ENCODE measurements at regions not wholly inside any gene's neighbourhood (a gene's known extent, or its start where the extent isn't known, plus 50 kb on each side); places are given as distances from the start of the nearest gene placed in this dataset.
A peak's percentile ranks its signal among the peaks of the same experiment; 100 is the strongest.

DNA sequence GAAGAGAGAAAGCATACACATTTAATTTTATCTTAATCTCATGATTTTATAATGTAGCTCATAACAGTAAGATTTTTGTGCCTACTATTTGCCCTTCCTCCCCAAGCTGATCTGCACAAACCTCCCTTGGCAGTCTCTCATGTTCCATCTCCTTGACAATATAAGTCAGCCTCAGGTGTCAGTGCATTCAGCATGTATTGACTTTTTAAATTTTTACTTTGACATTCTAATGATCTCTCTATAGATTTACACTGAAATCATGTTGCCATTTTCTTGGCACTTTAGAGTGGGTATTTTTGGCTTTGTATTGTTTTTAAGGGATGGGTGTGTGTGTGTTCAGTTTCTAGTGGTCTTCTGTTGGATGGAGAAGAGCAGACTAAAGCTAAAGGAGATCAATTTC lies 505.3 kb upstream of the CPEB2 start:
- no peak for DNase-seq

DNA sequence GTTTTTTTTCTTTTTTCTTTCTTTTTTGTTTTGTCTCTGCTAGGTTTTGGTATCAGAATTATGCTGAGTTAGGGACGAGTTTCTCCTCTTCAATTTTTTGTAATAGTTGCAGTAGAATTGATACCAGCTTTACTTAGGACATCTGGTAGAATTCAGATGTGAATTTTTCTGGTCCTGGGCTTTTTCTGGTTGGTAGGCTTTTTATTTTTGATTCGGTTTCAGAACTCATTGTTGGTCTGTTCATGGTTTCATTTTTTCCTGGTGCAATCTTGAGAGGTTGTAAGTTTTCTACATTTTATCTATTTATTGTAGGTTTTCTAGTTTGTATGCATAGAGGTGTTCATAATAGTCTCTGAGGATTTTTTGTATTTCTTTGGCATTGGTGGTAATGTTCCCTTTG lies 498.1 kb upstream of the CPEB2 start:
- DNase-seq: no peak

DNA sequence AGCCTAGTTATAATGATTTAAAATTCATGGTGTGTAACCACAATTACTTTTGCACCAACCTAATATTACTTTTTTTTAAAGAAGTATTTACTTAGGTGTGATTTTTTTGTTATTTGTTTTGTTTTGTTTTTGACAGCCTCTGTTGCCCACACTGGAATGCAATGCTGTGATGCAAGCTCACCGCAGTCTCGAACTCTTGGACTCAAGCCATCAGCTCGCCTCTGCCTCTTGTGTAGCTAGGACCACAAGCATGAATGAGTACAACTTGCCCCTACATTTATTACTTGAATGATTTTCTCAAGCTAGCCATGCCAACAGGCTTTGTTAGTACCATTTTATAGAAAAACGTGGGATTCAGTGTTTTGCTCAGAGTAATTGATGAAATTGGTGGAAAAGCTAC lies 488.8 kb upstream of the CPEB2 start:
- DNase-seq: no peak

DNA sequence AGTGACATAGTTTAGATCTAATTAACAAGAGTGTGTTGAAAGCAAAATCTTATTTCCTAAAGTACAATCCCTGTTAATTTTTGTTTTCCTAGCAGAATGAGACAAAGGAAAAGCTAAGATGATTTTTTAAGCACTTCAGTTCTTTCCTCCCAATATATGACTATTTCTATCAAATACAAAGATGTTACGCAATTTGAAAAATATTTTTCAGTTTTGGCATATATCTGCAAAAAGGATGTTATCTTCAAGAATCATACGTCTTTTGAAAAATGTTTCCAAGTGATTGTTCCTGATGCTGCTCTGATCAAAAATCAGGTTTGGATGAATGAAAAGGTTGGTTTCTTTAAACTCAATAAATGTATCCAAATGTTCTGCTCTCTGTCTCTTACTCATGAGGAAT lies 486.7 kb upstream of the CPEB2 start:
- DNase-seq: no peak

DNA sequence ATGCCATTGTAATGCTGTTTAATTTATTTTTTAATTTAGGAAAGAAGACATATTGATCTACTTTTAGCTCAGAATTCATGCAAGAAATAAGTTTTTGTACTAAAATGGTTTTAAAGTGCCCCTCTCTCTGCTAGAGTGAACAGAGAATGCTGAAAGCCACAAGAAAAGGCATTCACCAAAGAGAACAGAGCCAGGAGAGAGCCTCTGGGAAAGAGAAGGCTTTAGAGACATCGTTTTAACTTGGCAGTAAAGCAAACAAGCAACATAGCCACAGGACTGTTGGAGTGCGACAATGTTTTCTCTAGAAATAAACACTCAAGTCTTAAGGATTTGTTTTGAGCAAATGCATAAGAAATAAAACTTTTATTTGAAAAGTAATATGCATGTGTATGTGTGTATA lies 484.1 kb upstream of the CPEB2 start:
- DNase-seq: peak in 1 of 3 experiments; percentile 4

DNA sequence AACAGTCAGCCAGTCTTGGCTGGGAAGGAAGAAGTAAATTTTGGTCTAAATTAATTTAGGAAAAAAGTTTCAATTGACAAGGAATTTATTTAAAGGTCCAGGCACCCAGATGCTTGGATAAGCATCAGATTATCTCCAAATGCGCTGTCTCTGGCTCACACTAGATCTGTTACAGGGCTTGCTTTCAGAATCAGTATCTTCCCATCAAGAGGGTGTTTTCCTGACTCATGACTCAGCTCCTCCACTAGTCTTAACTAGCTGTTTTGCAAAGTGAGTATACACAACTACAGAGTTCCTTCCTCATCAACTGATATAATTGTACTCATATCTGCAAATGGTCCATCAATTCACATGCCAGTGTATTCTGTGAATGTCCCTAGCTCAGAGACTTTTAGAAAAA lies 482.1 kb upstream of the CPEB2 start:
- no peak for DNase-seq

DNA sequence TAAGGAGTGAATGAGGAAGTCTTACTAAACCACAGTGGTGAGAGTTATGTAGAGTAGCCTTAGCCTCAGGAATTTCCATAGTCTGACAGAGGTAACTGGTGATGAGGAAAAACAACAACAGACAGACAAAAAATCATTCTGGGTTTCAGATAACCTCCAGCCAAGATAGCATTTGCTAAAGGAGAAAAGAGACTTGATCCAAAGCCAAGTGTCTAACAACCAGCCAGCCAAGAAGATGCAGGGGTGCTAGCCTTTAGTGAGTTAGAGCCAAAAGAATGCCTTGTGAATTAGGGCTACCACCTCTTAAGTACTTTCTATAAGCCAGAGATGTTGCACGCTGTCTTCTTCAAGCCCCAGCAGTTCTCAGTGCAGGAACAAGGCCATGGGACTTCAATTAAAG lies 478.0 kb upstream of the CPEB2 start:
- DNase-seq: no peak

DNA sequence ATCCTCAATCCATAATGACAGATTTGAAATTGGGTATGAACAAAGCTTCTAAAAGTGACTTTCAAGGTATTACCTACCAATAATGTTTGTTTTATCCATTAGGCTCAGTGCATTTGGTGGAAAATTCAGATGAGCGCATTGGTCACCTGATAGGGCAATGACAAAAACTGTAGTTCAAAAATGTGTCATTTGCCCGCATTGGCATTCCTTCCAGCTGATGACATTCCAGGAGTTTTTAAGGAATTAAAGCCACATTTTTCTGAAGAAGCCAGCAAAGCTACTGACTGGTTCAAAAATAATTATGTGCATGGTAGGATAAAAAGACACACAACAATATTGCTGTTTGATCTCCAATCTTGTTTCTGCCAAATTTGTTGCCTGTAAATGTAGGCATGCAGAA lies 473.4 kb upstream of the CPEB2 start:
- no peak for DNase-seq

DNA sequence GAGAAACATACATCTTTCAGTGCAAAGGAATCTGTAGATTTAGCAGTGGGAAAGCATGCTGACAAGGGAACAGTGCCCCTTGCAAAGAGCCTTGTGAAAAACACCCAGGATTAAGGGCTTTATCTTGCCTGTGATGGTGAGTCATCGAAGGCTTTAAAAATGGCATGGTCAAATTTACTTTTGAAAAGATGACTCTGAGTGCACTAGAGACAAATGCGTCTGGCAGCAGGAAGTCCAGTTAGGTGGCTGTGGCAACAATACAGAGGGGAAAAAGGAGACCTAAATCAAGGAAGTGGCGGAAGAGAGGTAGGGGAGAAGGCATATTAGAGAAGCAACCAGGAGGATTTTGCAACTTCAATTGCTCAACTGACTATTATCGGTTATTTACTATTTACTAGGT lies 472.6 kb upstream of the CPEB2 start:
- DNase-seq: peak in 2 of 3 experiments; percentile 5 to 16

DNA sequence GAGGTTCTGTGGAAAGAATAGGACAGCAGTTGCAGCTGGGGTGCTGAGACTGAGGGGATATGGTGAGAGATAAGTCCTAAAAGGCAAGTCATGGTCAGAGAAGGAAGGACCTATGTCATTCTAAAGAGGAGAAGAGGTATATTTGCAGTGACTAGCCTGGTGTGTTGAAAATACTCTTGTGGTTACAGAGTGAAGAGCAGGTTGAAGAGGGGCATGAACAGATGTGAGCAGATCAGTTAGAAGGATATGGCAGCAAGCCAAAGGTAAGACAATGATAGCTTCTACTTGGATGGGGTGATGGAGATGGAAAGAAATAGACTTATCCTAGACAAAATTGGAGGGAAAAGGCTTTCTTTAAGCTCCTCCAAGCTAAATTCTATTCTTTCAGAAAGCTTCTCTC lies 469.8 kb upstream of the CPEB2 start:
- DNase-seq: peak; percentile 2 to 82 (median 29)

DNA sequence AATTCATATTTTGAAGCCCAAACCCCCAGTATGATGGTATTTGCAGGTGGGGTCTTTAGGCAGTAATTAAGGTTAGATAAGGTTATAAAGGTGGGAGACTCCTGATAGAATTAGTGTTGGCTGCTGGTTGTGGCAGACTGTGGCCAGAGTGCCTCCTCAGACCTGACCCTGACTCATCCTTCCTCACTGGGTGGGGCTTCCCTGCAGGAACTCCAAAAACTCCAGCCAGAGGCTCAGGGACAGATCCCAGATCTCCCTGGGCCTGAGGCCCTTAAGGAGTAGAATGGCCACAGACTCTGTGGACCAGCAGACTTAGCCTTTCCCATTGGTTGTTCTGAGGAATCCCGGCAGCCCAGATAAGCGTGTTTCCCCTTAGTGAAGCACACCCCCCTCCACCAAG lies 463.0 kb upstream of the CPEB2 start:
- DNase-seq: no peak

DNA sequence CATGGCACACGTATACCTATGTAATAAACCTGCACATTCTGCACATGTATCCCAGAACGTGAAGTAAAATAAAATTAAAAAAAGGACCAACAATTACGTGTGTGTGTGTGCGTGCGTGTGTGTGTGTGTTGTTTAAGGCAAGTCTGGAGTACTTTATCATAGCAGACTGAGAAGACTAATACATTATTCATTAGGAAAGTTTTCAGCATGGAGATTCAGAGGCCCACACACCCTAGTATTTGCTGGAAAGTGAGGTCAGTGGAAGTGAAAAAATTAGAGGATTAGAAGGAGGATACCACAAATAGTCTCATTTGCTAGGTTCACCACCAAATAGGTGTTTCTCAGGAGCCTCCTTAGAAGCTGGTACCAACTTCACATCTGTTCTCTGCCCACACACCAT lies 457.1 kb upstream of the CPEB2 start:
- no peak for DNase-seq

DNA sequence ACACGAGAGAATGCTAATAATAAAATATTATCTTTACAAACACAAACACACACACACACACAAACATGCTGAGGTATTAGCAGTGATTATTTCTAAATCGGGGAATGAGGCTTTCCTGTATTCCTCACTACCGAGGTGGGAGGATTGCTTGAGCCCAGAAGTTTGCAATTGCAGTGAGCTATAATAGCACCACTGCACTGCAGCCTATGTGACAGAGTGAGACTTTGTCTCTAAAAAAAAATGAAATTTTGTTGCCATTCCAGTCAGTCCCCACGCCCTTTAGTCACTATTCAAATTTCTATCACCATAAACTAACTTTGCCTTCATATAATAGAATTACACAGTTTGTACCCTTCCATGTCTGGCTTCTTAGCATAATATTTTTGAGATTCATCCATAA lies 456.5 kb upstream of the CPEB2 start:
- no peak for DNase-seq

DNA sequence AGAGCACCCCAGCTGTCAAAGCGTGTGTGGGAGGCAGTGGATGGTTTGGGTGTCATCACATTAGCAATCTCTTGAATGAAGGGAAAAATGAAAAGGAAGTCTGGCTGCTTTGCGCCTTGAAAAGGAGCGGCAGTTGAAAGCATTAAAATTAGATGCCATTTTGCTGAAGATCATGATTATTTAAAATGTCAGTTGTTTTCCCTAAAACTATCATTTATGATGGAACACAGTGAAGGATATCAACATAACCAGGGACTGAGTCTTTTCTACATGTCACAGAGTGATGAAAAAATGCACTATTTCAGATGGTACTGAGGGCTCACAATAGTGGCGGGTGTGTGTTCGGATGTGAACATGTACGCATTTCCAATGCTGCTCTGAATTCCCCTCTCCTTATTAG lies 450.2 kb upstream of the CPEB2 start:
- no peak for DNase-seq

DNA sequence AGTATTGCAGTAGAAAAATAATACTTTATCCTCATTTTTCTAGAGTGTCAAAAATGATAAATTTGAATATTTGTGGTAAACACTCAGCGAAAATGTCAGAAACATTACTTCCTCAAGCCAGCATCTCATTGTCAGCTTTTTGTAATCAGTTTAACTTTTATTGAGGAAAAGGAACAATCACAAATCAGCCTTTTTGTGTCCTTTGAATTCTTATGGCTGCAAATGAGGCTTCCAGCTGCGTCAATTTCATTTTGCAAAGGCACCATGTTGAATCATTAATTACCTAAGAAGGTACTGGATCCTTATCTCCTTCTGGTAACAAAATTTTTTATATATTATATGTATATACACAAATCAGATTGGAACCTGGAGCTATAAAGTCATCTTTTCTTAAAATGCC lies 442.6 kb upstream of the CPEB2 start:
- DNase-seq: no peak

DNA sequence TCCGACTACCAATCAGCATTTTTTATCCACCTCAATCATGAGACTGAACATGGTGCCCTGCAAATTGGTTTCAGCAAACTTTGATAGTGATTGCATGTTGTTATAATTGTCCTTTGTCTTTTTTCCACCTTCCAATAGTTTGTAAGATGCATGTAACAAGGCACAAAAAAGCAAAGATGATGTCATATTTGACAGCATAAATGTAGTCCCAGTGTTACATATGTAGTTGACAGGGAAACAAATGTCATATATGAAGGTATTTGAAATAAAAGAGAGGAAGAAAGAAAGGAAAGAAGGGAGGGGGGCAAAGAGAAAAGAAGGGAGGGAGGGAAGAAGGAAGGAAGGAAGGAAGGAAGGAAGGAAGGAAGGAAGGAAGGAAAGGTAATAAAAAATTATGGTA lies 441.7 kb upstream of the CPEB2 start:
- DNase-seq: no peak

DNA sequence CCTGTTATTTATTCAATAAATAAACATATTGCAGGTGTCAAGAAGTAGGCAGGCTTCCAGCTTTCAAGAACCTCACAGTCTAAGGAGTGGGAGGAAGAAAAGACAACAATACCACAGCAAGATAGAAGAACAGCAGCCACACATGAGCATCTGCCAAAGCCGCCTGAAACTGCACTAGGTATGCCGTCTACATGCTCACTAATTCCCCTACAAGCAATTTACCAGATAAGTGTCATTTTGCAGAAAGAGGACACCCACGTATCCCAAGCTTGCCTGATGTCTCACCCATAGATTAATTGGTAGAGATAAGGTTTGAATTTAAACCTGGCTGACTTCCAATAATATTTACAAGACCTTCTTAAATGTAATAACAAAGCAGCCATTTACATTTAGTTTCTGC lies 439.4 kb upstream of the CPEB2 start:
- no peak for DNase-seq

DNA sequence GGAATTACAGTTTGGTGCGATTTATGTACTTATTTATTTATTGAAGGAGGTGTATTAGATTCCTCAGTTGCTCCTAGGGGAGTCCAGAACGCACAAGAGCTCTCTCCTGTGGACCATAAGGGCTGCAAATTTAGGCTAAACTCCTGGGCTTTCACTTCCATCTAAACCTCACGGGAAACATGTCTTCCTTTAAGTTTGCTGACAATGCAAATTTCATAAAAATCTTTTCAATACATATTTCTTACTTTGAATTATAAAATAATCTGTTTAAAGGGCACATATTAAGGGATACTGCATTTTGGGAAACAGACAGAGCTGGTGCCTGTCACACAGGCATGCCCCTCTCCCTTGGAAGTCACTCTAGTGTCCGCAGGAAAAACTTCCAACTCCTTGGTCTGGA lies 438.0 kb upstream of the CPEB2 start:
- no peak for DNase-seq

DNA sequence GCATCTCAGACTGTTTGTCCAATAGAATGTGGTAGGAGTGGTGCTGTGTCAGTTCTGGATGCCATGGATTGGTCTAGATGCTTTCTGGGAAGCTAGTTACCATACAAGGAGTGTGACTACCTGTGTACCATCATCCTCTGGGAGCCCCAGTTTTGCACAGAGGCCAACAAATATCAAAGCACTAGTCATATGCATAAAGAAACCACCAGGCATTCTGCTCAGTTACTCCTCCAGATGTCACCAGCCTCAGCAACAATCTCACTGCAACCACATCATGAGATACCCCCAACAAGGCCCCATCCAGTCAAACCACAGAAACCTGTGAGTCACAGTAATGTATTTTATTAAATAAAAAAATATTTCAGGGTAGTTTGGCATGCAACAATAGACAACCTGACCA lies 435.8 kb upstream of the CPEB2 start:
- DNase-seq: no peak

DNA sequence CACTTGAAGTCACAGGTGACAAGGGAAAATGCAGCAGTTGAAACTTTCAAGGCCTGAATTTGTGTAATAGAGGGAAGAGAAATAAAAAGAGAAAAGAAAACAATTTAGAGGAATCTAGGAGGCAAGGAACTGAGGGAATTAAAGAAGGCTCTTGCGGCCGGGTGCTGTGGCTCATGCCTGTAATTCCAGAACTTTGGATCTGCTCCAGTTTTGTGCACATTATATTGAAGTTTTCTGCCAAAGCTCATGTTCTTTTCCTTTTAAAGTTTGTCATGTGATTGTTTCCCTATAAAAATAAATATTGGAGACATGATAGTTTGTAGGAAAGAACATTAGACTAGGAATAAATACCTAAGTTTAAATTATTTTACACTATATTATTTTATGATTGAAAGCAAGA lies 433.9 kb upstream of the CPEB2 start:
- no peak for DNase-seq

DNA sequence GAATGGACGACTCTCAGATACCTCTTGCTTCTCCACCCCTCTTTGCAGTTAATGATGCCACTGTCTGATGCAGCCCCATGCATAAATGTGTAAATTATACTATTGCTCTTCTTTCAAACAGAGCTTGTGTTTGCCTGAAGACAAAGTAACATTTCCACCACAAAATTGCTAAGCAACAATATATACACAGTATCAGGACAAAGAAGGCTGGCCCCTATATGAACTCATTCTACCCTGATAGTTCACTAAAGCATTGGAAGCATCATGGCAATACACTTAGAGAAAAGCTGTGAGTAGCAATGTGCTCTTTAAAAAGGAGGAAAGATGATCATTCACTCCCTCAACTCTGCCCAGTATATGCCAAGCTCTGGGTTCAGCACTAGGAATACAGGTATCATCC lies 427.0 kb upstream of the CPEB2 start:
- DNase-seq: no peak

DNA sequence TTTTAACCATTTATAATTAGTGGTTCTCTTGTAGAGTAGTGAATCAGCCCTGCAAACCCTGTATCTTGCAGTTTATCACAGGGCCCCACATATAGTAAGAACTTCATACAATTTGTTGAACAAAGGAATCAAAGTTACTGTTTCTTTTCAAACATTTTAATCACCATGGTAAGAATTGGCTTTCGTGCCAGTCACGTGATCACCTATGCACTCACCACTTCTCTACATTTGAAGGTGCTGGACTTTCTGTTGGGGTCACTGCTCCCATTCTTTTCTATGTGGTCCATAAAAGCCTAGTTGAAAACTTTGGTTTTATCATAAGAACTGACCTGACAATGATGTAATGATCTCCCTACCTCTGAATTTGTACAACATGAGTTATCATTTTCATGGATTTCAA lies 426.4 kb upstream of the CPEB2 start:
- no peak for DNase-seq

DNA sequence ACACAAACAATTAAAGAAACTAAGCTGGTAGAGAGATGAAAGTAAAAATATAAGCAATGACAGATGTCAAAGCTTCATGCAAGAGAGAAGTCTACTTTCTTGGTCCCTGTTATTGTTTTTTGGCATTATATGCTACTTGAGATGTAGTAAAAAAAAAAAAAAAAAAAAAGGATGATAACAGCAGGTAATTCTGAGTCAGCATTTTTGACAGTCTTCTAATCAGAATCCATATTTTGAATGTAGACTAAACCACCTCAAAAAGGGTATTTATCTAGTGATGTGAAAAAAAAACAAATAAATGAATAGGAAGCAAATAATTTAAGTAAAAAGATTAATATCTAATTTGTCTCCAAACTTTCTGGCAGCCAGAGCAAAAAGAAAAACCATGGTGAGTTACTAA lies 422.2 kb upstream of the CPEB2 start:
- no peak for DNase-seq

DNA sequence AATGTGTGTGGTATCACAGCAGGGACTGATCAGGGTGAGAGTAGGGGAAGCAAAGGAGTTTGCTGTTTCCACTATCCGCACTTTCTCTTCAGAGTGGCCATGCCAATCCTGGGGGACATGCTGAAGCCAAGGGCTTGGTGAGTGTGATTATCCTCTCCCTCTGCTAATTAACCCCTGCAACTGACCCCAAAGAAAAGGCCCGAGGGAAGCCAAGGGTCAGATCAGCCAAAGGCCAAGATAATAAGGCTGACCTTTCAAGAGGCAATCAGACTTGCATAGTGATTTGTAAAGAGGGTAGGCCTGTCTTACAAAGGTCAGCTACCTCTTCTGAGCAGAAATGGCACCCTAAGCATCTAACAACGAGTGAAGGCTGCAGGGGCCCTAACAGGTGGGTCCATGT lies 420.5 kb upstream of the CPEB2 start:
- no peak for DNase-seq

DNA sequence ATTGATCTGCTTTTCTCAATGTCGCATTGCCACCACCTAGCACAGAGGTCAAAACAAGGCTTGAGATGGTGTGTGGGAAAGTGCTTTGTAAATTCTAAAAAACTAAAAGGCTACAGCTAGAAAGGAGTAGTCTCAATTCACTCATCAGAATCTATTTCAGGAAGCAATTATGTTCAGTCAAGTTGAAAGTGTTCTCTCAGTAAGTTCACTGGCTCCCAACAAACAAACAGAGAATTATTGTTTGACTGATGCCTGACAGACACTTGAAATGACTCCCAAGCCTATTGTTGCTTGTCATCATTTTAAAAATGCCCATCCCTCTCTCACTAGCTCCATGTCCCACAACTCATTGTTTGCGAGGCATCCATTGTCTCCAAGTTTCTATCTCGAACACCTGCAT lies 419.6 kb upstream of the CPEB2 start:
- DNase-seq: peak; percentile 1 to 23 (median 14)

DNA sequence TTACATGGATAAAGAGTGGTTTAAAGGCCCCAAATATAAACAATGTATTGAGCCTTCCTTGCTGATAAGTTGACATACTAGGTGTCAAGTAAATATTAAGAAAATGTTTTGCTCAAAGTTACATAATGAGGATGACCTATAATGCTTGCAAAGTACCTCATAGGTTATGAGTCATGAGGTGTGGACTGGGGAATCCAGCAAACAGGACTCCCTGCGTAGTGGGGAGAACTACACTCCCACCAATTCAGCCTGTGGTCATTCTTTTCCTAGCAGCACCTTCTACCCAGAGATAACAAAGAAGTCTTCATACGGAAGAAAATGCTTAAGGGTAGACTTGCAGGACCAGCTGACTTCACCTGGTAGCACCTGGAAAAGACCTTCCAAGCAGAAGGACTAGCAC lies 418.9 kb upstream of the CPEB2 start:
- no peak for DNase-seq

Measured in NCI-H1417 (cell line).